ENCODE measurements at regions not wholly inside any gene's neighbourhood (a gene's known extent, or its start where the extent isn't known, plus 50 kb on each side); places are given as distances from the start of the nearest gene placed in this dataset.

GRCh38 chr15:72857331-72858063 is 73.9 kb upstream of the ADPGK start:
- no peak overlapping the region for H3K4me3 ChIP-seq (ENCODE audit: low read length)
- no peak overlapping the region for H3K27ac Mint-ChIP-seq
- DNase-seq, result no peak
- H3K36me3 Mint-ChIP-seq, result no peaks in the 10 kb centered on the region
- TF ChIP-seq CTCF (IDR thresholded peaks at IDR 0.05), result no peak
- H3K4me1 ChIP-seq (ENCODE audit: control insufficient read depth, insufficient read depth, low read length), result no peaks in the 10 kb centered on the region
- WGBS (ENCODE audit: insufficient coverage), result 84% methylated on average over 8 of the region's 9 CpGs
- no peak for ATAC-seq
- no peaks in the 10 kb centered on the region for H3K9me3 ChIP-seq (ENCODE audit: control insufficient read depth, insufficient read depth, low read length)
- no peaks in the 10 kb centered on the region for H3K9me3 Mint-ChIP-seq
- H3K27ac ChIP-seq (ENCODE audit: low read length), result no peak overlapping the region
- peaks cover 18 to 24% of the 10 kb centered on the region in 2 donors for H3K27me3 Mint-ChIP-seq (ENCODE audit: low read depth in 2 of 2)
- no peaks in the 10 kb centered on the region for H3K4me1 Mint-ChIP-seq
- intact Hi-C loops (cut with micrococcal nuclease), result no loop called here
- no peaks in the 10 kb centered on the region for H3K36me3 ChIP-seq (ENCODE audit: control insufficient read depth, insufficient read depth, low read length)
- H3K27me3 ChIP-seq (ENCODE audit: control insufficient read depth, insufficient read depth, low read length), result no peaks in the 10 kb centered on the region
- no peak overlapping the region for H3K4me3 Mint-ChIP-seq

- H3K4me3 Mint-ChIP-seq, result no peak overlapping the region
- Histone ChIP-seq H3K4me1 (ENCODE audit: control insufficient read depth, insufficient read depth, low read length) (no peaks in the 10 kb centered on the region), H3K27me3 (ENCODE audit: control insufficient read depth, insufficient read depth, low read length) (no peaks in the 10 kb centered on the region), H3K36me3 (ENCODE audit: control insufficient read depth, insufficient read depth, low read length) (no peaks in the 10 kb centered on the region), H3K9me3 (ENCODE audit: control insufficient read depth, insufficient read depth, low read length) (no peaks in the 10 kb centered on the region), H3K4me3 (ENCODE audit: low read length) (no peak overlapping the region), H3K27ac (ENCODE audit: low read length) (no peak overlapping the region)
- H3K9me3 Mint-ChIP-seq, result no peaks in the 10 kb centered on the region
- intact Hi-C loops (cut with micrococcal nuclease), result no loop called here
- WGBS (ENCODE audit: insufficient coverage), result 88% methylated on average over 5 of the region's 5 CpGs
- H3K27me3 Mint-ChIP-seq (ENCODE audit: low read depth in 2 of 2), result peaks cover 17 to 18% of the 10 kb centered on the region in 2 donors
- no peak for TF ChIP-seq CTCF (IDR thresholded peaks at IDR 0.05)
- no peaks in the 10 kb centered on the region for H3K36me3 Mint-ChIP-seq
- no peaks in the 10 kb centered on the region for H3K4me1 Mint-ChIP-seq
- no peak overlapping the region for H3K27ac Mint-ChIP-seq
- DNase-seq, result no peak
- ATAC-seq, result no peak
Measured at GRCh38 chr15:72856549-72857040, 73.0 kb upstream of the ADPGK start.

GRCh38 chr15:72855791-72856190 is 72.2 kb upstream of the ADPGK start:
- Mint-ChIP-seq H3K9me3 (no peaks in the 10 kb centered on the region), H3K4me3 (no peak overlapping the region), H3K36me3 (no peaks in the 10 kb centered on the region), H3K27ac (no peak overlapping the region), H3K4me1 (no peaks in the 10 kb centered on the region), H3K27me3 (ENCODE audit: low read depth in 2 of 2) (peaks cover 14 to 19% of the 10 kb centered on the region in 2 donors)
- H3K9me3 ChIP-seq (ENCODE audit: control insufficient read depth, insufficient read depth, low read length), result no peaks in the 10 kb centered on the region
- no peaks in the 10 kb centered on the region for H3K27me3 ChIP-seq (ENCODE audit: control insufficient read depth, insufficient read depth, low read length)
- no peak overlapping the region for H3K27ac ChIP-seq (ENCODE audit: low read length)
- H3K36me3 ChIP-seq (ENCODE audit: control insufficient read depth, insufficient read depth, low read length), result no peaks in the 10 kb centered on the region
- DNase-seq (no peak), ATAC-seq (no peak)
- no peak for TF ChIP-seq CTCF (IDR thresholded peaks at IDR 0.05)
- WGBS (ENCODE audit: insufficient coverage), result 94% methylated on average over 3 of the region's 3 CpGs
- no peaks in the 10 kb centered on the region for H3K4me1 ChIP-seq (ENCODE audit: control insufficient read depth, insufficient read depth, low read length)
- intact Hi-C loops (cut with micrococcal nuclease), result no loop called here
- no peak overlapping the region for H3K4me3 ChIP-seq (ENCODE audit: low read length)

GRCh38 chr15:72852273-72852672 is 68.7 kb upstream of the ADPGK start:
- Histone ChIP-seq H3K4me3 (ENCODE audit: low read length) (no peak overlapping the region), H3K27ac (ENCODE audit: low read length) (no peak overlapping the region), H3K4me1 (ENCODE audit: control insufficient read depth, insufficient read depth, low read length) (peaks cover 4% of the 10 kb centered on the region), H3K27me3 (ENCODE audit: control insufficient read depth, insufficient read depth, low read length) (no peaks in the 10 kb centered on the region), H3K9me3 (ENCODE audit: control insufficient read depth, insufficient read depth, low read length) (no peaks in the 10 kb centered on the region), H3K36me3 (ENCODE audit: control insufficient read depth, insufficient read depth, low read length) (no peaks in the 10 kb centered on the region)
- no peak overlapping the region for H3K27ac Mint-ChIP-seq
- no peak for TF ChIP-seq CTCF (IDR thresholded peaks at IDR 0.05)
- ATAC-seq (no peak), DNase-seq (no peak)
- no peak overlapping the region for H3K4me3 Mint-ChIP-seq
- 70% methylated on average over 3 of the region's 3 CpGs for WGBS (ENCODE audit: insufficient coverage)
- H3K36me3 Mint-ChIP-seq, result no peaks in the 10 kb centered on the region
- no peaks in the 10 kb centered on the region for H3K9me3 Mint-ChIP-seq
- H3K27me3 Mint-ChIP-seq (ENCODE audit: low read depth in 2 of 2), result peaks cover 30 to 47% of the 10 kb centered on the region in 2 donors
- H3K4me1 Mint-ChIP-seq, result peaks cover 7 to 8% of the 10 kb centered on the region in 2 donors
- intact Hi-C loops (cut with micrococcal nuclease), result no loop called here

Measured in natural killer cell (primary cell).